Adrenal gland (tissue), 5 donors: ENCODE measurements at regions not wholly inside any gene's neighbourhood (a gene's known extent, or its start where the extent isn't known, plus 50 kb on each side); places are given as distances from the start of the nearest gene placed in this dataset.

ENCODE experiments used
- CTCF ChIP-seq, 6 experiments: fragments of 450-650 bp in 4 of 6; fragments of 200-600 bp in 2 of 6; sonication (generic) in 1 of 6; IDR thresholded peaks; 1 replicate in 5 of 6; 2 replicates in 1 of 6; pipeline versions ENCODE4 v1.5.1 to v1.8.0; 2016 to 2021; ENCODE audit warnings: antibody characterized with exemption in 6 of 6, mild to moderate bottlenecking in 2 of 6, moderate library complexity in 1 of 6
- POLR2A ChIP-seq, 2 donors: fragments of 450-650 bp; IDR thresholded peaks; one replicate each; pipeline ENCODE4 v1.6.1; 2017; ENCODE audit warnings: antibody characterized with exemption in 2 of 2, mild to moderate bottlenecking in 2 of 2, moderate library complexity in 1 of 2
- donor health status: DM: no; HTN: no; CAD: no.

- TF ChIP-seq CTCF (IDR thresholded peaks at IDR 0.05) = no peak
- TF ChIP-seq POLR2A (IDR thresholded peaks at IDR 0.05) = no peak
These were observed 221.5 kb downstream of the KCNC2 start for GRCh38 chr12:74988156-74988555.
